ENCODE measurements at regions not wholly inside any gene's neighbourhood (a gene's known extent, or its start where the extent isn't known, plus 50 kb on each side); places are given as distances from the start of the nearest gene placed in this dataset.

GRCh38 chr3:193874997-193875593, 260.9 kb upstream of the HES1 start:
- no peaks in the 10 kb centered on the region for H3K9me3 ChIP-seq
- peaks cover 6% of the 10 kb centered on the region for H3K4me1 ChIP-seq
- no peak overlapping the region for H3K4me2 ChIP-seq
- TF ChIP-seq Cebpa-rat (IDR thresholded peaks at IDR 0.05), result no peak
- H3K36me3 ChIP-seq, result no peaks in the 10 kb centered on the region
- H4K20me1 ChIP-seq, result peaks cover 5% of the 10 kb centered on the region
- peaks cover 13% of the 10 kb centered on the region for H3K27me3 ChIP-seq
- H3K9ac ChIP-seq, result no peak overlapping the region
- no peak overlapping the region for H3K4me3 ChIP-seq
- no peak overlapping the region for H3K27ac ChIP-seq

- Histone ChIP-seq H3K36me3 (no peaks in the 10 kb centered on the region), H3K9ac (no peak overlapping the region), H3K27me3 (peaks cover 6% of the 10 kb centered on the region; the same call in 1 of the 2 replicates), H3K4me2 (no peak overlapping the region), H3K4me3 (no peak overlapping the region), H3K4me1 (no peaks in the 10 kb centered on the region; the same call in 1 of the 2 replicates), H3K9me3 (no peaks in the 10 kb centered on the region), H4K20me1 (no peaks in the 10 kb centered on the region; the same call in 1 of the 2 replicates), H3K27ac (no peak overlapping the region)
- no peak for TF ChIP-seq Cebpa-rat (IDR thresholded peaks at IDR 0.05)
These were observed 260.2 kb upstream of the HES1 start for GRCh38 chr3:193875601-193876321.

- Histone ChIP-seq H4K20me1 (no peaks in the 10 kb centered on the region), H3K9ac (no peak overlapping the region), H3K4me2 (no peak overlapping the region), H3K9me3 (no peaks in the 10 kb centered on the region), H3K27ac (no peak overlapping the region), H3K27me3 (no peaks in the 10 kb centered on the region), H3K4me1 (no peaks in the 10 kb centered on the region), H3K36me3 (no peaks in the 10 kb centered on the region), H3K4me3 (no peak overlapping the region)
- no peak for TF ChIP-seq Cebpa-rat (IDR thresholded peaks at IDR 0.05)
These were observed 256.7 kb upstream of the HES1 start for GRCh38 chr3:193879099-193879863.

GRCh38 chr3:193879864-193880242, 256.1 kb upstream of the HES1 start:
- Histone ChIP-seq H3K9me3 (no peaks in the 10 kb centered on the region), H3K27ac (no peak overlapping the region), H3K4me1 (no peaks in the 10 kb centered on the region; the same call in 1 of the 2 replicates), H3K36me3 (no peaks in the 10 kb centered on the region), H3K4me2 (no peak overlapping the region), H3K4me3 (no peak overlapping the region), H4K20me1 (no peaks in the 10 kb centered on the region), H3K9ac (no peak overlapping the region), H3K27me3 (no peaks in the 10 kb centered on the region)
- no peak for TF ChIP-seq Cebpa-rat (IDR thresholded peaks at IDR 0.05)

- Histone ChIP-seq H3K4me2 (no peak overlapping the region), H4K20me1 (no peaks in the 10 kb centered on the region), H3K4me1 (no peaks in the 10 kb centered on the region; the same call in 1 of the 2 replicates), H3K36me3 (no peaks in the 10 kb centered on the region), H3K9me3 (peaks cover 6% of the 10 kb centered on the region; the same call in 1 of the 2 replicates), H3K4me3 (no peak overlapping the region), H3K9ac (no peak overlapping the region), H3K27ac (no peak overlapping the region), H3K27me3 (no peaks in the 10 kb centered on the region)
- TF ChIP-seq Cebpa-rat (IDR thresholded peaks at IDR 0.05), result no peak
These were observed 253.9 kb upstream of the HES1 start for GRCh38 chr3:193882091-193882490.

GRCh38 chr3:193883551-193883950, 252.4 kb upstream of the HES1 start:
- H3K4me1 ChIP-seq, result no peaks in the 10 kb centered on the region; the same call in 1 of the 2 replicates
- no peak for TF ChIP-seq Cebpa-rat (IDR thresholded peaks at IDR 0.05)
- H3K9me3 ChIP-seq, result peaks cover 6% of the 10 kb centered on the region; the same call in 1 of the 2 replicates
- no peak overlapping the region for H3K27ac ChIP-seq
- no peak overlapping the region for H3K4me3 ChIP-seq
- no peaks in the 10 kb centered on the region for H3K27me3 ChIP-seq
- H3K4me2 ChIP-seq, result no peak overlapping the region
- no peaks in the 10 kb centered on the region for H4K20me1 ChIP-seq
- H3K9ac ChIP-seq, result no peak overlapping the region
- no peaks in the 10 kb centered on the region for H3K36me3 ChIP-seq

GRCh38 chr3:193884027-193884426, 251.9 kb upstream of the HES1 start:
- Histone ChIP-seq H3K4me2 (no peak overlapping the region), H3K36me3 (no peaks in the 10 kb centered on the region), H3K4me3 (no peak overlapping the region), H3K9ac (no peak overlapping the region), H3K27me3 (no peaks in the 10 kb centered on the region), H3K9me3 (peaks cover 6% of the 10 kb centered on the region; the same call in 1 of the 2 replicates), H4K20me1 (no peaks in the 10 kb centered on the region), H3K27ac (no peak overlapping the region), H3K4me1 (no peaks in the 10 kb centered on the region; the same call in 1 of the 2 replicates)
- TF ChIP-seq Cebpa-rat (IDR thresholded peaks at IDR 0.05), result no peak

- TF ChIP-seq Cebpa-rat (IDR thresholded peaks at IDR 0.05), result no peak
- Histone ChIP-seq H3K36me3 (no peaks in the 10 kb centered on the region), H3K27ac (no peak overlapping the region), H3K9ac (no peak overlapping the region), H3K4me1 (no peaks in the 10 kb centered on the region; the same call in 1 of the 2 replicates), H4K20me1 (no peaks in the 10 kb centered on the region), H3K4me3 (no peak overlapping the region), H3K9me3 (peaks cover 6% of the 10 kb centered on the region; the same call in 1 of the 2 replicates), H3K27me3 (no peaks in the 10 kb centered on the region), H3K4me2 (no peak overlapping the region)
These were observed 251.3 kb upstream of the HES1 start for GRCh38 chr3:193884652-193885051.

- no peaks in the 10 kb centered on the region for H3K27me3 ChIP-seq
- H4K20me1 ChIP-seq, result no peaks in the 10 kb centered on the region
- no peak overlapping the region for H3K9ac ChIP-seq
- no peak for TF ChIP-seq Cebpa-rat (IDR thresholded peaks at IDR 0.05)
- no peaks in the 10 kb centered on the region for H3K36me3 ChIP-seq
- no peak overlapping the region for H3K4me3 ChIP-seq
- H3K4me1 ChIP-seq, result no peaks in the 10 kb centered on the region; the same call in 1 of the 2 replicates
- H3K4me2 ChIP-seq, result no peak overlapping the region
- H3K9me3 ChIP-seq, result peaks cover 6% of the 10 kb centered on the region; the same call in 1 of the 2 replicates
- no peak overlapping the region for H3K27ac ChIP-seq
These were observed 250.1 kb upstream of the HES1 start for GRCh38 chr3:193885832-193886231.

Data from BLaER1 (cell line).